DMS114 treated with DMSO at 0.1 percent for 48 hours (cell line): ENCODE measurements at regions not wholly inside any gene's neighbourhood (a gene's known extent, or its start where the extent isn't known, plus 50 kb on each side); places are given as distances from the start of the nearest gene placed in this dataset.
"Not testable (repeated sequence)": the region's sequence is repeated elsewhere in the genome, so short reads cannot be mapped to it uniquely, and the experiment has no call there.

Experiments
- DNase-seq: peaks from one replicate; lab custom pipeline; 2025; ENCODE audit not compliant: unreplicated experiment; lab: John Stamatoyannopoulos, UW

GRCh38 chr11:87484566-87484965 lies 446.8 kb downstream of the TMEM135 start:
- no peak for DNase-seq

- DNase-seq: no peak
Observed at GRCh38 chr11:87477321-87477720, 439.6 kb downstream of the TMEM135 start.

- no peak for DNase-seq
Observed at GRCh38 chr11:87473174-87473573, 435.4 kb downstream of the TMEM135 start.

- no peak for DNase-seq
Observed at GRCh38 chr11:87466223-87466622, 428.5 kb downstream of the TMEM135 start.

GRCh38 chr11:87465716-87466115 lies 428.0 kb downstream of the TMEM135 start:
- no peak for DNase-seq

- peak; percentile 12 for DNase-seq
Observed at GRCh38 chr11:87463486-87464102, 425.9 kb downstream of the TMEM135 start.

- no peak for DNase-seq
Observed at GRCh38 chr11:87462171-87462570, 424.4 kb downstream of the TMEM135 start.

GRCh38 chr11:87460842-87461637 lies 423.3 kb downstream of the TMEM135 start:
- DNase-seq: no peak

GRCh38 chr11:87460279-87460678 lies 422.5 kb downstream of the TMEM135 start:
- no peak for DNase-seq

- no peak for DNase-seq
Observed at GRCh38 chr11:87459351-87459750, 421.6 kb downstream of the TMEM135 start.

GRCh38 chr11:87456499-87456898 lies 418.8 kb downstream of the TMEM135 start:
- DNase-seq: no peak

GRCh38 chr11:87455180-87455579 lies 417.4 kb downstream of the TMEM135 start:
- no peak for DNase-seq

GRCh38 chr11:87454241-87454640 lies 416.5 kb downstream of the TMEM135 start:
- no peak for DNase-seq

- no peak for DNase-seq
Observed at GRCh38 chr11:87453531-87454089, 415.9 kb downstream of the TMEM135 start.

GRCh38 chr11:87452025-87452424 lies 414.3 kb downstream of the TMEM135 start:
- DNase-seq: not testable (repeated sequence)

GRCh38 chr11:87451395-87451794 lies 413.7 kb downstream of the TMEM135 start:
- DNase-seq: no peak

- DNase-seq: no peak
Observed at GRCh38 chr11:87447606-87448005, 409.9 kb downstream of the TMEM135 start.

- no peak for DNase-seq
Observed at GRCh38 chr11:87444993-87445392, 407.3 kb downstream of the TMEM135 start.

- no peak for DNase-seq
Observed at GRCh38 chr11:87443707-87444106, 406.0 kb downstream of the TMEM135 start.

GRCh38 chr11:87440076-87440770 lies 402.5 kb downstream of the TMEM135 start:
- no peak for DNase-seq

- DNase-seq: no peak
Observed at GRCh38 chr11:87438416-87438815, 400.7 kb downstream of the TMEM135 start.

- DNase-seq: no peak
Observed at GRCh38 chr11:87437844-87438223, 400.1 kb downstream of the TMEM135 start.
